Right forelimb (tissue), 1 donor: ENCODE measurements at regions not wholly inside any gene's neighbourhood (a gene's known extent, or its start where the extent isn't known, plus 50 kb on each side); places are given as distances from the start of the nearest gene placed in this dataset.

Source experiments
- DNase-seq: peaks from one replicate; pipeline ENCODE4 v3.0.0-alpha.2; 2018

DNA sequence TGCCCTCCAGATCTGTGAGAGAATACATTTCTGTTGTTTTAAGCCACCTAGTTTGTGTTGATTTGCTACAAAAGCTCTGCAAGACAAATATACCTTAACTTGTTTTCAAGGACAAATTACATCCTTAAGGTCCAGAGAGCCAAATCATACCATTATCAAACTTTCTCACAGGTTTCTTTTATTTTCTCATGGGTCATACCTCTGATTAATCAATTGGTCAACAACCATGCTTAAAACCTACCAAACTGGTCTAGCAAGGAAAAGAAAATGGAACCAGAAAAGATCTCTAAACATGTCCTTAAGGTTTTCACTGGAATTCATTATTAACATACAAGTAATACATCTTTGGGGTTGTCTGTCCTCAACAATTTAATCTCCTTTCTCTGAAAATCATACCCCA lies 535.0 kb downstream of the CD83 start:
- DNase-seq: no peak

DNA sequence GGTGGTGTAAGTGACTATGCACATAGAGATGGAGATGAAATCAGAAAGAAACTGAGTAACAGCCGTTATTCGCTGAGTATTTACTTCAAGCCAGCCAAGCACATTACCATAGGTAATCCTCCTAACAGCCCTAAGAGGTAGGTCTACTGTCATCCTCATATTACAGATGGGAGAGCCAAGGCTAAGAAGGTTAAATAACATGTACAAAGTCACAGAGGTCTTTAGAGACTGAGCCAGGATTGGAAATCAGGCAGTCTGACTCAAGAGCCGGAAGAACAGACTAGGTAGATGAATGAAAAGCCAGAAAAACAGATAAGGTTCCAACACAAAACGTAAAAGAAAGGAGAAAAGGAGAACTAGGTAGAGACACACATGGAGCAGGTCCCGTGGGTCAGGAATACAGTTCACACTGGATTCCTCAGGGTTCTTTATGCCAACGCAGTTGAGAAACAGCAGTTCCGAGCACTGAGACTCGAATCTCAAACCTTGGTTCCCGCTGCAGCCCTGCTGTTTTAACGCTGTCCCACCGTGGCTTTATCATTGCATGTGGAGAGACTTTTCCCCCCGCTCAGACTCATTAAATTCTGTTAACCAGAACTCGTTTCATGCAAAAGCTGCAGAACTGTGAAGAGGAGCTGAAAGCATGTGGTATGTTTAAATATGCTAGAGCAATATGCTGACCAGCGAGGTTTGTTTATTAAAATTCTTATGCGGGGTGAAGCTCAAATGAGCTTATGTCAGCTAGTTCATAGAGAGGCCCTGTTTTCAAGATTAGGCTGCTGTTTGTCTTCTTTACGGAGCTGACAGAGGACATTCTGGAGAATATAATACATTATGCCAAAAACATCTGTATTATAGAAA lies 537.9 kb downstream of the CD83 start:
- no peak for DNase-seq

DNA sequence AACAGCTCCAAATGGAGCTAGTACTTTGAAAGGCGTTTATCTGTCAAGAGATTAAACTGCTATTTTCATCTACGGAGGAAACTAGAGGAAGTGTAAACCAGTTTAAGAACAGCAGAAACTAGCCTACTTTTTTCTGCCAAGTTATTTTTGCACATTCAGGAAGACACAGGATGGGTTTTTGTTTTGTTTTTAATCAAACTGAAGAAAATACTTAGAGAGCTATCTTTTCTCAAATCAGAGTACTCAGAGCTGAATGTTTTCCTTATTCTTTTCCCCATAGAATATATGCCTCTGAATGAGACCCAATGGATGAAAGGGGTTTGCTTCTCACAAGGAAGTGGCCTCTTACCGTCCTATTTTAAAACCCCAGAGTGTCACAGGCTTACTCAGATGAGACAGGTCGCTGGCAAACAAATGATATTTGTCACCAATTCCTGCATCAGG lies 538.5 kb downstream of the CD83 start:
- DNase-seq: no peak

DNA sequence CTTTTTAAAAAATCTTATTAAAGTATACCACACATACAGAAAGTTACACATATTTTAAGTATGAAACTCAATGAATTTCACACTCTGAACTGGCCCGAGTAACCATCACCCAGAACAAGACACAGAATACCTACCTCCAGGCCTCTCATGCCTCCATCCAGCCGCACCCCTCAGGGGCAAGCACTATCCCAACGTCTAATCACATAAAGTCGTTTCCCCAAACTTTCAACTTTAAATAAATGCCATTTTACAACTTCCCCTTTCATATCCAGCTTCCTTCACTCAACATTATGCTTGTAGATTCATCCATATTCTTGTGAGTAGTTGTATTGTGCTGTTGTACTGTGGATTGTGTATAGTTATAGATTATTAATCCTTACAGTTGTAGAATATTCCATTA lies 539.1 kb downstream of the CD83 start:
- DNase-seq: no peak

DNA sequence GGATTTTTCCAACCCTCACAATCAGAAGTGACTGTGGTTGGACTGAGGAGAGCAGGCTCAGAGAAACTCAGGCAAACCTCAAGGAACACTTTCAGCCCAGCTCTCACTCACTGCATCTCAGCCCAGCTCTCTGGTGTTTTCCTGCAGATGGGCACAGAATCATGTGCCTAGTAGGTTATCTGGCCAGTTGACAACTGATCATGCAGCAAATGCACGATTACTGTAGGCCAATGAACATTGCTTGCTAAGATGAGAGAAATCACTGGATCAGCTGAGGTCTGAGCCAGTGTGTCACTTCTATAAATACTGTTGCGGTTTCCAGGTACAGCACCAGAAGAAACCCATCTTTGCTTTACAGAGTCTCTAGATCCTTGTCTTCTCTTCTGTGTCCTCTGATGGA lies 540.5 kb downstream of the CD83 start:
- DNase-seq: no peak

DNA sequence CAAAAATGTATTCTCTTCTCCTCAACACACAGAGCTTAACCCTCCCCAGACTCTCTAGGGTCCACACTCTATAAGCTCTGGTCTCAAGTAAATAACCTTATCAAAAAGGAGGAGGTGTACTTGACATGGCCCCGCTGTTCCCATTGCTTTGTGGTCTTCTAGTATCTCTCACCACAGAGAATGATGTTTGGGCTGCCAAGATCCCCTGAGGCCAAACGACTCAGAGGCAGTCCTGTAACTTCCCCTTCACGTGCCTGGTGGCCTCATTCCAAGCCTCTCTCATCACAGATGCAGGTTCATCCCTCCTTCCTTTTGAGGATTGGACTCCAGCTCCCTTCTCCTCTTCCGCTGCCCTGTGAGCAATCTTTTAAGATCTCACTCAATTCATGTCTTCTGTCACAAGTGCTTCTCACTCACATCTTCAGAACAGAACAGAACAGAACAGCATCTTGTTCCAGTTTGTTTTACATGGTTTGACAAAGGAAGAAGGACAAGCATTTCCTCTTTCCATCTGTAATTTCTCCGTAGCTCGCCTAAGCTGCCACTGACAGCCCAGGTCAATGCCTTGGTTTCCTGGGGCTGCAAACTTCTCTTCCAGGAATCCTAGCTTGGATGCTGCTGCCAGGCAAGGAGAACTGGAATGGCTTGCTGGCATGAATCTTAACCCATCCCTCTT lies 541.5 kb downstream of the CD83 start:
- no peak for DNase-seq

DNA sequence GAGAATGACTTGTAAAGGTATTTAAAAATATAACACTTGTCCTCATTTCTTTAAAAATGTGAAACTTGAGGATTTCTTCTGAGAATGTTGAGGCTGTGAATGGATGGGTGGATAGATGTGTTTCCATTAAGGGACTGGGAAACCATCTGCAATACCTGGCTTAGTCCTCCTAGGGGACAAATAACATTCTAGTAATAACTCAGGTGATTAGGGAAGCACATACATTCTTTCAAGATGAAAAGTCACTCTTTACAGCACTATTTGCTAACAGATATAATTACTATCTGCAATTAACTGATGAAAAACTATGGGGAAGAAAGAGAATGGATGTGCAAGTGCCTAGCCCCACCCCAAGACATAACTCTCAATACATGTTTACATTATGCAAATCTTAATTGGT lies 542.3 kb downstream of the CD83 start:
- DNase-seq: no peak

DNA sequence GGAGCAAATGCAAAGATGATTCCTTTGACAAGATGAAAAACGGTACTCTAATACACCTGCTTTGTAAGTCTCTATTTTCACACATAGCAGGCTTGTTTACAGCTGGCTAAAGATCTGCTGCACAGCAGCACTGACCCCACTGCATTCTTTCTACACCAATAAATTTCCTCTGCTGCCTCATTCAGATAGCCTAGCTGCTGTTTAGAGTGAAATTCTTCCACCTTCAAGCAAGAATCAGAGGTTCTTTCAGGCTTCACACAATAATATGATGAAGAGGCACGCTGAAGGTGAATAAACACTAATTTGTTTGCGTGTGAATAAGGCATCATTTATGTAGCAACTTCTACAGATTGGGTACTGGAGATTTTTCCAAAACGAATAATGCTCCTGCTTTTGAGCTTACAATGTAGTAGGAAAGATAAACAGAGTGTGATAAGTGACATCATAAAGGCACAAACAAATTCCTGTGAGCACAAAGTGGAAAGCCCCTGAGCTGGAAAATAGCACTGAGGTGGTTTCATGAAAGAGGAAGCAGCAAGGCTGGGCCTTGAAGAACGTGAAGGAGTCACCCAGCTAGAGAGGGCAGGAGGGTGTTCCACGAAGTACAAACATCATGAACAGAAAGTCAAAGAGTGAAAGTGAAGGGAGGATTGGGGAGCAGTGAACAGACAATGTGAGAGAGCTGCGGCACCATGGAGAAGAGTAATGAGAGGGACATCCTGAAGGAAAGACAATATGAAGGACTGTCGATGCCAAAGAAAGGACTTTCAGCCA lies 543.4 kb downstream of the CD83 start:
- no peak for DNase-seq

DNA sequence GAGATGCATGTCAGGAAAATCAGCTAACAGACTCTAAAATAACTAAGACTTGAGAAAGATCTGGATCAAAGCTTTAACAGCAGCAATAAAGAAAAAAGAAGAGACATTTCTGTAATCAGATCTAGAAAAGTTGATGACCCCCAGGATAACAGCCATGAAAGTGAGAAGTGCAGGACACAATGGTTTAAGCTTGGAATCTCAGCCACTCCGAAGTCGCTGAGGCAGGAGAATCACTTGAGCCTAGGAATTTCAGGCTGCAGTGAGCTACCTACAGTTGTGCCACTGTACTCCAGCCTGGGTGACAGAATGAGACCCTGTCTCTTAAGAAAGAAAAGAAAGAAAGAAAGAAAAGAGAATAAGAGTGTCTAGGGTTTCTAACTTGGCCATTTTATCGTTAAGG lies 544.1 kb downstream of the CD83 start:
- DNase-seq: no peak

DNA sequence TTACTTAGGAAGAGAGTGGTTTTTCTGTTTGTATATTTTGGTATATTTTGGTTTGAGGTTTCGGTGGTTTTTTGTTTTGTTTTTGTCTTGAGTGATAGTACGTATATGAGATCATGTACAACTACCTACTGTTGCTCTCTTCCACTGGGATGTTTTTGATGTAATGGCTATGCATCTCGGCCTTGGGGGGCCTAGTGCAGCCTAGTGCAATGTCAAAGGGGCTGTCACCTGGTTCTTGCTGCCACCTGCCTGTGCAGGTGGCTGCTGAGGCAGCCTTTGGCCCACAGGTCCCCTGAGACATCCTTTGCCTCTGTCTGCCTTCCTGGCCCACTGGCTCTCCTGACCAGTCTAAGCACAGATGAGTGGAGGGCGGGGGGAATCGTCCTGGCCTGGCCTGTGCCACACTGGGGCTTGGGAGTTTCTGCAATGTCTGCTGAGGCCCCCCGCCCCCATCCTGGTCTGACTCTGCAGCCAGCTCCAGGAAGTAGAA lies 546.6 kb downstream of the CD83 start:
- no peak for DNase-seq

DNA sequence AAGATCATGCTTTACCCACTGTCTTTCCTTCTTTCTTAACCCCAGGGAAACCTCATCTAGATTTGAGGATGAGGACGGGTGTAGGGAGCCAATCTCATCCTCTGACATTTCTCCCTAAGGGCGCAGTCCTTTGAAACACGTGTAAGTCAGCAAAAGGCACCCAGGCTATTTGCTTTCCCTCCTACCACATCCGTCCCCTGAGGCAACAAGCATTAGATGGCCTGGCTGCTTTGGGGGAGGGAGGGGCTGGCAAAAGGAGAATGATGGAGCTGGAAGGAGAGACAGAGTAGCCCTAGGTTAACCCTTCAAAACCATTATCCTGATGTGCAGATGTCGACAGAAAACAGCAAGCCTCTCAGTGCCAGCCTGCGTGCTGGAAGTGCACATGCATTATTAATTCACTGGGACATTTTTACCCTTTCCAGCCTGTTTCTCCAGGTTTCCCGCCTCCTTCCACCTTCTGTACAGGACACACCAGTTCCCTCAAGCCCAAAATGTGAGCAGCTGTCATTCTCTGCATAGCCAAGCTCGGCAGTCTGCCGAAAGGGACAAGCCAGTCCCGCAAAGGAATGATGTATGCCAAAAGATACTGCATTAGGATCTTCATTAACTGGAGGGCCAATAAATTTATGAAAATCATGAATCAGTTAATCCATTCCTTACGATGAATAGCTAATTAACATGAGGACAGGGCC lies 547.2 kb downstream of the CD83 start:
- no peak for DNase-seq

DNA sequence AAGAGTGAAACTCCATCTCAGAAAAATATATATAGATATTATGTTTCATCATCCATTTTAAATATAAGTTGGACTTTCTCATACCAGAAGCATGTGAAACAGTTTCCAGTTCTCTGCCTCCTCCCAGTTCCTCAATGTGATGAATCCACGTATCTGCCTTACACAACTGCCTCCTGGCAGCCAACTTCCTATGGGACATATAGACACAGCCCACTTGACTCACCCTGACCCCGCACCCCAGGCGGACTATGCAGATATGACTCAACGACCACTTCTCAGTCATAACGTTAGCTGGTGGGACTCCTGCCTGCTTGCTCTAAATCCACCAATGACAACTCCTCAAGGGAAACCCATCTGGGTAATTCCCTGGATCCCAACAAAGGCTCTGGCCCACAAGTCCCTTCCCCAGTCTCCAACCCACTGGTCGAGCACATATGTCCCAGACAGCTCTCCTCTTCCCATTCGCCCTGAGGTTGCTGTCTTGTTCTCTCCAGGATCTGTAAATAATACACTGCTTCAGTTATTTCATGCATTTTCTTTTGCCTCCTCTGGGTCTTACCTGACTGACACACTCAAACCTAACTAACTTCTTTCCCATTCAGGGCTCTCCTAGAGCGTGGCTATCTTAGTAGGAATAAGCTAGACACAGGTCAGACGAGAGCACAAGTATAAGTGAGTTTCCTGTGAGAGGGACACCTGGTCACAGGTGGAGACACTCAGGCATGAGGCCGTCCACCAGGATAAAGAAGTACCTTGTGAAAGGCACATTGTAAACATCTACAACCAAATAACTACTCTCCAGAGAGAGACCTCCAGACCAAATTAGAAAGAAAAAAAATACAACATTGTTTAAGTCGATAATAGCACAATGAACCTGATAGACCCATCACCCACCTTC lies 548.5 kb downstream of the CD83 start:
- no peak for DNase-seq

DNA sequence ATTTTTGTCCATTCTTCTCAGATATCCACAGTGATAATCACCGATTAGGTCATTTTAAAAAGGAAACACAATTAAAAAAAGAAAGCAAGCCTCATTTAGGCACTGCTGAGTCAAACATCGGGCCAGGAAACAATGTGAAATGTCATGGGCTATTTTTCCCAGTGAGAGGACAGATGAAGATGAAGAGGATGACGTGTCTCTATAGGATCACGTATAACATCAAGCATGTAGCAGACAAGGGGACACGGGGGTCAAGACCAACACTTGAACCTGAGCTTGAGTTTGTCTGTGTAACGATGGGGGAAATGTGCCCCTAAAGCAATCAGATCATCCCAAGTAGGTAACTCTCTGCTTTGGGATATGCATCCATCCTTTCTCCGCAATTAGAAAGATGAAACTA lies 553.2 kb downstream of the CD83 start:
- no peak for DNase-seq

DNA sequence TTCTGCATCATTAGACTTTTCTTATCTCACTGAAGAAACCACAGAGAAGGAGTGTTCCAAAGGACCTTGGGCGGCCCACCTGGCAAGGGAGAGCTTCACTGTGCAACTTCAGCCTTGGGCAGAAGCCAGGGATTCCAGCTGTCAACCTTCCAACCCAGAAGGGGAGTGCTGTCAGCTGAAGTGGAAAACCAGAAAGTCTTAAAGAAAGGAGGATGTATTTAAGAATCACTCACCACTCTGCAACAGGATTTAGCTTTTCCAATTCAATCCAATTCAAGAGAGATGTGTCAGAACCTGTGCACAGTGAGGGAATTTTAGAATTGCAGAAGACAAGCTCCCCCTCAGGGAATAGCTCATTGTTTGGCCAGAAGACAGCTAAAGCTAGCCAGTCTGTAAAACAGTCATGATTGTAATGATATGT lies 553.7 kb downstream of the CD83 start:
- peak; percentile 62 for DNase-seq

DNA sequence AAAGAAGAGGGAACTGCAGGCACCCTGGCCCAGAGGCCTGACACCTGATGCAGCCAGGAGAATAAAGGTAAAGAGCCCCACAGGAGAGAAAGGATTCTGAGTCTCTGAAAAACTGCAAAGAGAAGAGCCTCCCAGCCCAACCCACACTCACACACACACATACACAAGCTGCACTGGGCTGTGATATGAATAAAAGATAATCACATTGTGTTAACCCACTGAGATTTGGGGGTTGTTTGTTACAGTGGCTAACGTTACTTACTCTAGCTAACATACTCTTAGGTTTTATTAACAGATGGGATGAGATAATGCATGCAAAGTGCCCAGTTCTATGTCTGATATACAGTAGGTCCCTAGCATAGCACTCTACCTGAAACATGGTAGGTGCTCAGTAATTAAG lies 554.4 kb downstream of the CD83 start:
- DNase-seq: no peak

DNA sequence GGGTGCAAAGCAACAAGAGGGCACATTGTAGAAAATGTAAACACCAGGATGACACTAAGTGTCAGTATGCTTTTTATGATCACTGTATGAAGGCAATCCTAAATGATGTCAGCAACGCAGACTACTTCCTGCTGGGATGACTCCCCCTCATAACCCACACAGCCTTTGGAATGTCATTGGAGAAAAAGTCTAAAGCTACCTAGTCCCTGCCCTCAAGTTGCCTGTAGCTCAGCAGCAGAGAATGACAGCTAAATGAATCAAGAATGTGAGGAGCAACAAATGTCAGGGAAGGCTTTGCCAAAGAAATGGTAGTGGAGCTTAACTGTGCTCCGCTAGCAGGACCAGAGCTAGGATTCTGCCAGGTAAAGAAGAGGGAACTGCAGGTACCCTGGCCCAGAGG lies 555.6 kb downstream of the CD83 start:
- no peak for DNase-seq

DNA sequence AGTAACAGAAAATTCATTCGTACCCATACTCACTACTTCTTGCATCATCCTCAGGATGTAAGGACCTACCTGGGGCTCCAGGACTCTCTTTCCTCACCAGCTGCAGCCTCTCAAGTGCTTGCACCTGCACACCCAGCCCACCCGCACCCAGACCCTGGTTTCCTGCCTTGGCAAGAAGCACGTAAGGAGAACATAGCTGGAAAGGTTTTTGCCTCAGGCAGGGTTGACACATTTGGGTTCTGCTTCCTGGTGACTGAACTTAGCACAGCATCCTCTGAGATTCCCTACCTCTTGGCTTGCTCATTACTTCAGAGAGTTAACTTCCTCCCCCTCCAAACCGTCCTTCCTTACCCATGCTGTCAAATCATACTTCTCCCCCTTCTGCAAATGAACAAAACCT lies 556.9 kb downstream of the CD83 start:
- no peak for DNase-seq

DNA sequence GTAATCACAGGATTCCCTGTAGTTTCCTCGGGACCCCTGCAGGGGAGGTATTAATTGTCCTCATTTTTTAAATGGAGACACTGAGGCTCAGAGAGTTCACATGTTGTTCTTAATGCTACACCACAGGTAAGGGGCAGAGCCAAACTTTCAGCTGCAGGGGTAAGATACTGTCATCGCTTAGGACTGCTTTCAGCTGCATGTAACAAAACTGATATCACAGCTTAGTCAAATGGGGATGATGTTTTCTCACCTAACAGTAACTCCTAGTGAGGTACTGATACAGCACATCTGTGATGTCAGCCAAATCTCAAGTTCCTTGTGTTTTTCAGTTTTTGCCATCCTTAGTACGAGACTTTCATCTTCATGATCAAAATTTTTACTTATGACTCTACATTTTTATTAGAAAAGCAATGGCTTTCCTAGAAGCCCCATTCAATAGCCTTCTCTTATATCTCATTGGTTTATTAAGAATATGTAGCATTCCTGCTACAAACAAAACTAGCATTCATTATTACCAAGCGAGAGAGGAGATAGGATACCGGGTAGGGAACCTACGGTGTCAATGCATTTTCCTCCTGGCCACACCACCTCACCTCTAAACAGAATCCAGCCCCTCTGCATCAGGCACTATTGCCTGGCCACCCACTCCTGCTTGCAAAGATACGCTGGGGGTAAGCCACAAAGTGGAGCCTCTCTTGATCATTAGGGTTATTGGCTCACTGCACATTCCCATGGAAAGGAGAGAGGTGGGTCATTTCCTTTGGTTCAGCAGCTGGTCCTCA lies 557.5 kb downstream of the CD83 start:
- DNase-seq: no peak

DNA sequence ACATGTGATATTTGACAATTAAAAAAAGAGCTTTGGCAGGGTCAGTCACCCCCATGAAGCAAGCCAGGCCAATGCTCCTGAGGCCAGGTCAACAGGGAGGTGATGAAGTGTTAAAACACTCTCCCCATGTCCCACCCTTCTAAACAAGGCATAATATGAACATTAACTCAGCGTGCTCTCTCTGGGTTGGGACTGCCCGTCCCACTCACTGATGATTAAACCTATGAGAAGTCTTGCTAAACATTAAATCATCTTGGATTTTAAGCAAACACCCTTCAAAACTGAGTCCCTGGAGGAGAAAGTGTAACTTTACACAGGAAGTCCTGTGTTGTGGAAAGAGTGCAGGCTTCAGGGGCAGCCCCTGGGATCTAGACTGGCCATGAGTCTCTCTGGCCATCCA lies 558.5 kb downstream of the CD83 start:
- DNase-seq: no peak

DNA sequence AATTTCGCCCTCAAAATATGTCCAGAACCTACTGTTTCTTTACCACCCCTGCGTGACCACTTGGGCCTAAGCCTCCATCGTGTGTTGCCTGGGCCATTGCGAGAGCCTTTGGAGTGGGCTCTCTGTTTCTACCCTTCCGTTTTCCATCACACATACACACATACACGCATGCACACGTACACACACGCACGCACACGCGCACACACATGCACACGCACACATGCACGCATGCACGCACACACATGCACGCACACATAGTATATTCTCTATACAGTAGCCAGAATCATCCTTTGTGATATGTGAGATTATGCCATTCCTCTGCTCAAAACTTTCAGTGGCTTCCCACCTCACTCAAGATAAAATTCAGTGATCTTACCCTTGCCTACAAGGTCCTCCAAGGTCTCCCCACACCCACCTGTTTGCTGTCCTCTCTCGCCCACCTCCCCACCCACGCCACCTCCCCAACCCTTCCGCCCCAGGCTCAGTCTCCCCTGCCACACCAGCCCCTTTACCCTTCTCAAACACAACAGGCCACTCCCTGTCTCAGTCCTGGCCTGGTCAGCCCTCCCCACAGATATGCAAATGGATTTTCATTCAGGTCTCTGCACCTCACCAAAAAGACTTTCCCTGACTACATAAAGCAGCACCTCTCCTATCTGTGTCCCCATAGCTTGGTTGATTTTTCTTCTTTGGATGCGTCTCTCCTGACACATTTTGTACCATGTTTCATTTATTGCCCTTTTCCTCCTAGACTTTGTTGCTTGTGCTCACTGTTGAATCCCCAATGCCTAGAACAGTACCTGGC lies 559.6 kb downstream of the CD83 start:
- no peak for DNase-seq
